ENCODE measurements at regions not wholly inside any gene's neighbourhood (a gene's known extent, or its start where the extent isn't known, plus 50 kb on each side); places are given as distances from the start of the nearest gene placed in this dataset.
"Not testable (repeated sequence)": the region's sequence is repeated elsewhere in the genome, so short reads cannot be mapped to it uniquely, and the experiment has no call there.

DNA sequence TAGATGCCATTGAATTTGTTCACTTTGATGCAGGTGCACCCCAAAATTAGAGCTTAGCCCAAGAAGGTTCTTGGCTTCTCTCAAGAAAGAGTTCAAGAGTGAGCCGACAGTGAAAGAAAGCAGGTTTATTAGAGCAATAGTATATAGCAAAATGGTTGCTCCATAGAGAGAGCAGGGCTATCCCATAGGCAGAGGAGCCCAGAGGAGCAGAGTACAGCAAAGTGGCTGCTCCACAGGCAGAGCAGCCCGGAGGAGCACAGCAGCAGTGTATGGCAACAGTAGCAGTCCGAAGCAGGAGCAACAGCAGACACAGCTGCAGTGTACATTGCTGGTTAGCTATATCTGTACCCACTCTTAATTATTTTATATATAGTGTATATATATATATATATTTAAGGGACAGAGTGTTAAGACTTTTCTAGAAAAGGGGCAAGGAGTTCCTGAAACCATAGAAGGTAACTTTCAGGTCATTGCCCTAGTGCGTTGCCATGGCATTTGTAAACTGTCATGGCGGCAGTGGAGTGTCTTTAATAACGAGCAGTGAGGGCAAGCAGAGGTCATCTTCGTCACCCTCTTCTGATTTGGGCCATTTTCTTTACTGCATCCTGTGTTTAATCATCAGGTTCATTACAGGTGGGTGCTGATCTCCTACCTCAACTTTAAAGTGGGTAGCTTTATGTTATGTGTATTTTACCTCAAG lies 222.7 kb downstream of the CYB561 start:
- intact Hi-C loops (cut with DNase I), result no loop called here
- H3K4me1 ChIP-seq, result no peaks in the 10 kb centered on the region
- ATAC-seq (no peak), DNase-seq (no peak)
- H3K4me3 ChIP-seq, result no peak overlapping the region
- TF ChIP-seq, protein P1, sequence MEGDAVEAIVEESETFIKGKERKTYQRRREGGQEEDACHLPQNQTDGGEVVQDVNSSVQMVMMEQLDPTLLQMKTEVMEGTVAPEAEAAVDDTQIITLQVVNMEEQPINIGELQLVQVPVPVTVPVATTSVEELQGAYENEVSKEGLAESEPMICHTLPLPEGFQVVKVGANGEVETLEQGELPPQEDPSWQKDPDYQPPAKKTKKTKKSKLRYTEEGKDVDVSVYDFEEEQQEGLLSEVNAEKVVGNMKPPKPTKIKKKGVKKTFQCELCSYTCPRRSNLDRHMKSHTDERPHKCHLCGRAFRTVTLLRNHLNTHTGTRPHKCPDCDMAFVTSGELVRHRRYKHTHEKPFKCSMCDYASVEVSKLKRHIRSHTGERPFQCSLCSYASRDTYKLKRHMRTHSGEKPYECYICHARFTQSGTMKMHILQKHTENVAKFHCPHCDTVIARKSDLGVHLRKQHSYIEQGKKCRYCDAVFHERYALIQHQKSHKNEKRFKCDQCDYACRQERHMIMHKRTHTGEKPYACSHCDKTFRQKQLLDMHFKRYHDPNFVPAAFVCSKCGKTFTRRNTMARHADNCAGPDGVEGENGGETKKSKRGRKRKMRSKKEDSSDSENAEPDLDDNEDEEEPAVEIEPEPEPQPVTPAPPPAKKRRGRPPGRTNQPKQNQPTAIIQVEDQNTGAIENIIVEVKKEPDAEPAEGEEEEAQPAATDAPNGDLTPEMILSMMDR (IDR thresholded peaks at IDR 0.05), result no peak
- no peaks in the 10 kb centered on the region for H3K9me3 ChIP-seq
- no peaks in the 10 kb centered on the region for H3K36me3 ChIP-seq
- H3K27me3 ChIP-seq, result no peaks in the 10 kb centered on the region
- H3K27ac ChIP-seq, result no peak overlapping the region

DNA sequence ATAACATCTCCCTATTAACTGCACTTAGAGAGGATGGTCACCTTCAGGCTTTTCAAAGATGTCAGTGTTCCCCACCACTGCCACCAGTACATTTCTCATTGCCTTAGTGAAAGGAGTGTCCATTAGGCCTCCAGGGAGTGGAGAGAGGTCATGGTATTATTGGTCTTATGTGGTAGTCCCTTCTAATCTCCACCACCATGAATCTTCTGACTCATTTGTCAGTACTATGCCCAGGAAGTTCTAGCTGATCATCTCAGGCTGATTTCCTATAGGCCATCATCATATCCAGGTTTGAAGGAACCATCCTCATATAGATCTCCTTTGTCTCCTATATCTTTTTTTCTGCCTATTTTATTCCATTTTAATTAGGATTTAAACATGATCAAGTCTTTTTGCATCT lies 221.5 kb downstream of the CYB561 start:
- H3K4me1 ChIP-seq, result no peaks in the 10 kb centered on the region
- no peaks in the 10 kb centered on the region for H3K9me3 ChIP-seq
- H3K27me3 ChIP-seq, result no peaks in the 10 kb centered on the region
- ATAC-seq, result no peak
- TF ChIP-seq, protein P1 (IDR thresholded peaks at IDR 0.05), result no peak
- intact Hi-C loops (cut with DNase I), result no loop called here
- no peak overlapping the region for H3K27ac ChIP-seq
- no peak for DNase-seq
- H3K4me3 ChIP-seq, result no peak overlapping the region
- H3K36me3 ChIP-seq, result no peaks in the 10 kb centered on the region

DNA sequence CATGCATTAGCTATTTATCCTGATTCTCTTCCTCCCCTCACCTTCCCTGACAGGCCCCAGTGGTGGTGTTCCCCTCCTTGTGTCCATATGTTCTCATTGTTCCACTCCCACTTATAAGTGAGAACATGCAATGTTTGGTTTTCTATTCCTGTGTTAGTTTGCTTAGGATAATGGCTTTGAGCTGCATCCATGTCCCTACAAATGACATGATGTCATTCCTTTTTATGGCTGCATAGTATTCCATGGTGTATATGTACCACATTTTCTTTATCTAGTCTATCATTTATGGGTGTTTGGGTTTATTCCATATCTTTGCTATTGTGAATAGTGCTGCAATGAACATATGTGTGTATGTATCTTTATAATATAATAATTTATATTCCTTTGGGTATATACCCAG lies 219.4 kb downstream of the CYB561 start:
- intact Hi-C loops (cut with DNase I); H3K27ac ChIP-seq; ATAC-seq; DNase-seq; H3K27me3 ChIP-seq; H3K4me3 ChIP-seq; H3K4me1 ChIP-seq; H3K36me3 ChIP-seq: not testable (repeated sequence)
- peaks cover 0 to 11% of the 10 kb centered on the region in 2 donors for H3K9me3 ChIP-seq

DNA sequence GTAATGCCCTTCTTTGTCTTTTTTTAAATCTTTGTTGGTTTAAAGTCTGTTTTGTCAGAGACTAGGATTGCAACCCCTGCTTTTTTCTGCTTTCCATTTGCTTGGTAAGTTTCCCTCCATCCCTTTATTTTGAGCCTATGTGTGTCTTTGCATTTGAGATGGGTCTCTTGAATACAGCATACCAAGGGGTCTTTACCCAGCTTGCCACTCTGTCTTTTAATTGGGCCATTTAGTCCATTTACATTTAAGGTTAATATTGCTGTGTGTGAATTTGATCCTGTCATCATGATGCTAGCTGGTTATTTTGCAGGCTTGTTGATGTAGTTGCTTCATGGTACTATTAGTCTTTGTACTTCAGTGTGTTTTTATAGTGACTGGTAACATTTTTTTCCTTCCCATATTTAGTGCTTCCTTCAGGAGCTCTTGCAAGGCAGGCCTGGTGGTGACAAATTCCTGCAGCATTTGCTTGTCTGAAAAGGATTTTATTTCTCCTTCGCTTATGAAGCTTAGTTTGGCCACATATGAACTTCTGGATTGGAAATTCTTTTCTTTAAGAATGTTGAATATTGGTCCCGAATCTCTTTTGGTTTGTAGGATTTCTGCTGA lies 215.0 kb downstream of the CYB561 start:
- DNase-seq; ATAC-seq; H3K36me3 ChIP-seq; H3K4me3 ChIP-seq; H3K27ac ChIP-seq; intact Hi-C loops (cut with DNase I); H3K4me1 ChIP-seq; H3K27me3 ChIP-seq: not testable (repeated sequence)
- H3K9me3 ChIP-seq, result peaks cover 0 to 11% of the 10 kb centered on the region in 2 donors

DNA sequence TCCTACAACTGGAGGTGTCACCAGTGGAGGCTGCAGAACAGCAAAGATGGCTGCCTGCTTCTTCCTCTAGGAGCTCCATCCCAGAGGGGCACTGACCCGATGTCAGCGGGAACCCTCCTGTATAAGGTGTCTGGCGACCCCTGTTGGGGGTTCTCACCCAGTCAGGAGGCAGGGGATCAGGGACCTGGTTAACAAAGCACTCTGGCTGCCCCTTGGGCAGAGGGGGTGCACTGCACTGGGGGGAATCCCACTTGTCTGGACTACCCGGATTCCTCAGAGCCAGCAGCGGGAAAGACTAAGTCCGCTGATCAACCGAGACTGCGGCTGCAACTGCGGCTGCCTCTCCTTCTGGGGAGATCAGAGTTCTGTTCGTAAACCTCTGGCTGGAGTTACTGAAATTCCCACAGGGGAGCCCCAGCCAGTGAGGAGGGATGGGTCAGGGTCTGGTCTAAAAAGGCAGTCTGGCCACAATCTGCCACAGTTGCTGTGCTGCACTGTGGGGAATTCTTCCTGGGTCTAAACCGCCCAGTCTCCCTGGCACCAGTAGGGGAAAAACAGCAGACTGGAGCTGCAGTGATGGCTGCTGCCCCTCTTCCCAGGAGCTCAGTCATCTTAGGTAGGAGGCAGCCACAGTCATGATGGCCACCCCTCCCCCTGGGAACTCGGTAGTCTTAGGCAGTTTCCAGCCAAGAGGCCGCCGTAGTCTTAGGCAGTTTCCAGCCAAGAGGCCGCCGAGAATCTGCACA lies 213.4 kb downstream of the CYB561 start:
- no peak overlapping the region for H3K27ac ChIP-seq
- peaks cover 0 to 11% of the 10 kb centered on the region in 2 donors for H3K9me3 ChIP-seq
- H3K4me1 ChIP-seq, result no peaks in the 10 kb centered on the region
- no peak overlapping the region for H3K4me3 ChIP-seq
- no peak for ATAC-seq
- no peak for DNase-seq
- intact Hi-C loops (cut with DNase I), result no loop called here
- no peaks in the 10 kb centered on the region for H3K27me3 ChIP-seq
- H3K36me3 ChIP-seq, result peaks cover 0 to 6% of the 10 kb centered on the region in 2 donors
- TF ChIP-seq, protein P1 (IDR thresholded peaks at IDR 0.05), result no peak

DNA sequence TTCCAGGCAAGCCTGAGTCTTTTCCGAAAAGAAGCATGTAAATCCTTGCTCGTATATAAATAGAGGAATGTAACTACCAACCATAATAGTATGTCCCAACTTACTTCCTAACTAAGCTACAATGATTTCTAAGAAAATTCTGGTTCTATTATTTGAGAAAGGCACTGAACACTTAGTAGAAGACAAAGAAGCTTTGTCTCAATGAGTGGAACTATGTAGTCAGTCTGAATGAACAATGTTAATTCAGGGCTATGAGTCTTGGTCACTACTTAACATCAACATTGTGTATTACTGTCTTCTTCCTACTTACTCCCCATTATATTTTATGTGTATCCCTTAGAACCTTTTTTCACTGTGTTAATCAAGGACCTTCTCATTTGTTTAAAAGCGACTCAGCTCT lies 206.0 kb downstream of the CYB561 start:
- DNase-seq (no peak), ATAC-seq (no peak)
- Histone ChIP-seq H3K4me1 (no peaks in the 10 kb centered on the region), H3K27ac (no peak overlapping the region), H3K4me3 (no peak overlapping the region), H3K36me3 (peaks cover 0 to 13% of the 10 kb centered on the region in 2 donors), H3K9me3 (peaks cover 0 to 10% of the 10 kb centered on the region in 2 donors), H3K27me3 (no peaks in the 10 kb centered on the region)
- intact Hi-C loops (cut with DNase I), result no loop called here
- TF ChIP-seq, protein P1 (IDR thresholded peaks at IDR 0.05), result no peak

Measured in left lung (tissue), 4 donors.